Liver (tissue), 8 donors: ENCODE measurements at regions not wholly inside any gene's neighbourhood (a gene's known extent, or its start where the extent isn't known, plus 50 kb on each side); places are given as distances from the start of the nearest gene placed in this dataset.

ENCODE experiments used
- DNase-seq: peaks from one replicate; pipeline ENCODE4 v3.0.0-alpha.2; 2017; ENCODE audit warnings: low spot score
- H3K27ac ChIP-seq, 2 donors: one replicate each; pipeline ENCODE4 v1.7.0; 2013; ENCODE audit warnings: inconsistent platforms in 2 of 2, low read length in 2 of 2, control low read depth in 1 of 2, low read depth in 1 of 2, mild to moderate bottlenecking in 1 of 2
- H3K27me3 ChIP-seq, 4 donors: one replicate each; pipeline versions ENCODE4 v1.6.1 to v1.7.0; 2013; ENCODE audit warnings: low read length in 3 of 4, inconsistent platforms in 1 of 4, mild to moderate bottlenecking in 1 of 4, moderate library complexity in 1 of 4; ENCODE audit not compliant: control insufficient read depth in 4 of 4, insufficient read depth in 4 of 4
- H3K36me3 ChIP-seq, 4 donors: one replicate each; pipeline versions ENCODE4 v1.6.1 to v1.7.0; 2013; ENCODE audit warnings: low read length in 3 of 4, mild to moderate bottlenecking in 3 of 4, low read depth in 1 of 4, moderate library complexity in 1 of 4; ENCODE audit not compliant: control insufficient read depth in 4 of 4, insufficient read depth in 3 of 4
- H3K4me1 ChIP-seq, 4 donors: one replicate each; pipeline versions ENCODE4 v1.6.1 to v1.7.0; 2013; ENCODE audit warnings: low read length in 3 of 4, mild to moderate bottlenecking in 3 of 4, moderate library complexity in 1 of 4; ENCODE audit not compliant: control insufficient read depth in 4 of 4, insufficient read depth in 4 of 4
- H3K4me3 ChIP-seq, 3 donors: one replicate each; pipeline versions ENCODE4 v1.6.1 to v1.7.0; 2013; ENCODE audit warnings: low read length in 3 of 3, control low read depth in 1 of 3, low read depth in 1 of 3, mild to moderate bottlenecking in 1 of 3
- H3K9ac ChIP-seq, 2 donors: one replicate each; pipeline ENCODE4 v1.7.0; 2013; ENCODE audit warnings: low read length in 2 of 2, mild to moderate bottlenecking in 2 of 2, moderate library complexity in 2 of 2, control low read depth in 1 of 2, low read depth in 1 of 2
- H3K9me3 ChIP-seq, 4 donors: one replicate each; pipeline versions ENCODE4 v1.6.1 to v1.7.0; 2013; ENCODE audit warnings: low read length in 3 of 4; ENCODE audit not compliant: control insufficient read depth in 4 of 4
- ATF3 ChIP-seq: IDR thresholded peaks from 2 replicates; pipeline ENCODE4 v1.6.1; 2016; ENCODE audit warnings: antibody characterized with exemption
- CTCF ChIP-seq: fragments of 150-350 bp; IDR thresholded peaks from 2 replicates; pipeline ENCODE4 v1.5.1; 2017; ENCODE audit warnings: improper control_type of control experiment, low read depth, low read length; ENCODE audit not compliant: missing input control
- EGR1 ChIP-seq, 2 donors: IDR thresholded peaks; 2 replicates each; pipeline ENCODE4 v1.6.1; 2016 to 2018; ENCODE audit warnings: antibody characterized with exemption in 2 of 2, low read depth in 2 of 2
- FOXA1 ChIP-seq: IDR thresholded peaks from 2 replicates; pipeline ENCODE4 v1.6.1; 2016; ENCODE audit warnings: antibody characterized with exemption
- FOXA2 ChIP-seq: IDR thresholded peaks from 2 replicates; pipeline ENCODE4 v1.6.1; 2016; ENCODE audit warnings: antibody characterized with exemption
- GABPA ChIP-seq, 2 donors: IDR thresholded peaks in 1 of 2; conservative IDR thresholded peaks in 1 of 2; 2 replicates each; pipeline ENCODE4 v1.6.1; 2016; ENCODE audit warnings: antibody characterized with exemption in 2 of 2, mild to moderate bottlenecking in 1 of 2, moderate library complexity in 1 of 2
- HNF4A ChIP-seq, 2 donors: conservative IDR thresholded peaks; 2 replicates each; pipeline ENCODE4 v1.6.1; 2016; ENCODE audit warnings: antibody characterized with exemption in 2 of 2, mild to moderate bottlenecking in 2 of 2
- HNF4G ChIP-seq: IDR thresholded peaks from 2 replicates; pipeline ENCODE4 v1.6.1; 2016; ENCODE audit warnings: antibody characterized with exemption
- JUND ChIP-seq, 2 donors: IDR thresholded peaks; 2 replicates each; pipeline ENCODE4 v1.6.1; 2016; ENCODE audit warnings: antibody characterized with exemption in 2 of 2
- MAX ChIP-seq: IDR thresholded peaks from 2 replicates; pipeline ENCODE4 v1.6.1; 2016; ENCODE audit warnings: antibody characterized with exemption
- NR2F2 ChIP-seq: IDR thresholded peaks from 2 replicates; pipeline ENCODE4 v1.6.1; 2016; ENCODE audit warnings: antibody characterized with exemption
- RAD21 ChIP-seq, 2 donors: IDR thresholded peaks; 2 replicates each; pipeline ENCODE4 v1.6.1; 2016; ENCODE audit warnings: antibody characterized with exemption in 2 of 2, mild to moderate bottlenecking in 2 of 2
- REST ChIP-seq: IDR thresholded peaks from 2 replicates; pipeline ENCODE4 v1.6.1; 2016; ENCODE audit warnings: antibody characterized with exemption, mild to moderate bottlenecking
- RXRA ChIP-seq, 2 donors: IDR thresholded peaks; 2 replicates each; pipeline ENCODE4 v1.6.1; 2017 to 2018; ENCODE audit warnings: antibody characterized with exemption in 2 of 2, mild to moderate bottlenecking in 1 of 2
- SP1 ChIP-seq: IDR thresholded peaks from 2 replicates; pipeline ENCODE4 v1.6.1; 2018; ENCODE audit warnings: antibody characterized with exemption, mild to moderate bottlenecking
- TAF1 ChIP-seq: conservative IDR thresholded peaks from 2 replicates; pipeline ENCODE4 v1.6.1; 2016; ENCODE audit warnings: antibody characterized with exemption, mild to moderate bottlenecking
- YY1 ChIP-seq: IDR thresholded peaks from 2 replicates; pipeline ENCODE4 v1.6.1; 2016; ENCODE audit warnings: antibody characterized with exemption, mild to moderate bottlenecking
- ZBTB33 ChIP-seq: IDR thresholded peaks from 2 replicates; pipeline ENCODE4 v1.6.1; 2016; ENCODE audit warnings: antibody characterized with exemption
- WGBS: extraction: QIAGEN DNeasy Blood & Tissue Kit; methylation state at CpG from one replicate; pipeline ENCODE4 v1.1.7; 2013; 5-methylcytosine and 5-hydroxymethylcytosine counted together
- donor health status: healthy.
- donor health status: healthy.
- donor health status: healthy.
- donor health status: healthy.
- donor health status: healthy.

GRCh38 chr4:177862541-177863176 lies 420.4 kb upstream of the AGA start:
- H3K27me3 ChIP-seq = peaks cover 0 to 3% (median 0%) of the 10 kb centered on the region in 4 donors
- DNase-seq = no peak
- 89% methylated on average over 19 of the region's 19 CpGs for WGBS
- H3K36me3 ChIP-seq = no peaks in the 10 kb centered on the region
- H3K27ac ChIP-seq = no peak overlapping the region
- no peaks in the 10 kb centered on the region for H3K4me1 ChIP-seq
- H3K9ac ChIP-seq = no peak overlapping the region
- TF ChIP-seq RXRA (IDR thresholded peaks at IDR 0.05) (no peak), CTCF (no peak), HNF4A (conservative IDR thresholded peaks at IDR 0.05) (no peak), JUND (IDR thresholded peaks at IDR 0.05) (no peak), HNF4G (no peak), GABPA (IDR thresholded peaks at IDR 0.05 in 1 of 2, conservative IDR thresholded peaks at IDR 0.05 in 1 of 2) (no peak), EGR1 (IDR thresholded peaks at IDR 0.05; ENCODE audit: low read depth in 2 of 2) (no peak), FOXA1 (no peak), SP1 (no peak), YY1 (no peak), ZBTB33 (no peak), ATF3 (no peak), TAF1 (no peak), NR2F2 (no peak), MAX (no peak), FOXA2 (no peak), RAD21 (IDR thresholded peaks at IDR 0.05) (no peak), REST (no peak)
- no peak overlapping the region for H3K4me3 ChIP-seq
- H3K9me3 ChIP-seq = no peaks in the 10 kb centered on the region
